Stimulated activated CD8-positive, alpha-beta memory T cell treated with anti-CD3 and anti-CD28 coated beads, Interleukin-7, amount 100 ng/mL, for 24 hours (primary cell): ENCODE measurements at regions not wholly inside any gene's neighbourhood (a gene's known extent, or its start where the extent isn't known, plus 50 kb on each side); places are given as distances from the start of the nearest gene placed in this dataset.

Source experiments
- DNase-seq: peaks from one replicate; pipeline ENCODE4 v3.0.0-alpha.2; 2020; ENCODE audit warnings: low read depth

DNA sequence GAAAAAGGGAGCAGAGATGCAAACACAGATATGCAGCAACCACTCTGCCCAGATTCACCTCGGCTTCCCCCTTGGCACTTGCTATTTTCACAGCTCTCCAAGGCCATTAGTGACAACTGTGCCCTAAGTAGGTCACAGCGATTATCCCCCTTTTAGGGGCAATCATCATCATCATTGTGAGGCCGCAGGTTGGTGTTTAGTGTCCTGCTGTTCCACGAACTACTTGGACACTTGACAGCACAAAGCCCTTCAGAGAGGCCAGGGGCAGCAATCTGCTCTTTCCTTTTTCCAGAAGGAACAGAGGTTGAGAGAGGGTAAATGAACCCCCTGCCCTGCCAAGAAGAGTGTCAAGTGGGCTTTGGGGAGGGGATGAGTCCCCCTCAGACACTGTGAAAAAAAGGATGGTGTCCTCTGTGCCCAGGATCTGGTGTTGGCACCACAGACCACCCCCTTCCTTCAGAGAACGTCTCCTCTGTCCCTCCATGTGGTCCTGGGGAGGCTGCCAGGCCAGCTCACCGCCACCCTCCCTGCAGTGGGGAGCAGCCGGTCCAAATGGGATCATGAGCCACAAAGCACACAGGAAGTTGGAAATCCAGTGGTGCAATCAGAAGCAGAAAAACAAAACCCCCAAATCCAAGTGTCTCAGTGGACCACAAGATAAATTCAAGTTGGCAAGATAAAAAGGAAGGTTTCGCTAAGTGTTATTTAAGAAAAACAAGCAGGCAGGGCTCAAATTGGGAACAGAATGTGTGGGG is 78.4 kb upstream of the MED9 start:
- no peak for DNase-seq

DNA sequence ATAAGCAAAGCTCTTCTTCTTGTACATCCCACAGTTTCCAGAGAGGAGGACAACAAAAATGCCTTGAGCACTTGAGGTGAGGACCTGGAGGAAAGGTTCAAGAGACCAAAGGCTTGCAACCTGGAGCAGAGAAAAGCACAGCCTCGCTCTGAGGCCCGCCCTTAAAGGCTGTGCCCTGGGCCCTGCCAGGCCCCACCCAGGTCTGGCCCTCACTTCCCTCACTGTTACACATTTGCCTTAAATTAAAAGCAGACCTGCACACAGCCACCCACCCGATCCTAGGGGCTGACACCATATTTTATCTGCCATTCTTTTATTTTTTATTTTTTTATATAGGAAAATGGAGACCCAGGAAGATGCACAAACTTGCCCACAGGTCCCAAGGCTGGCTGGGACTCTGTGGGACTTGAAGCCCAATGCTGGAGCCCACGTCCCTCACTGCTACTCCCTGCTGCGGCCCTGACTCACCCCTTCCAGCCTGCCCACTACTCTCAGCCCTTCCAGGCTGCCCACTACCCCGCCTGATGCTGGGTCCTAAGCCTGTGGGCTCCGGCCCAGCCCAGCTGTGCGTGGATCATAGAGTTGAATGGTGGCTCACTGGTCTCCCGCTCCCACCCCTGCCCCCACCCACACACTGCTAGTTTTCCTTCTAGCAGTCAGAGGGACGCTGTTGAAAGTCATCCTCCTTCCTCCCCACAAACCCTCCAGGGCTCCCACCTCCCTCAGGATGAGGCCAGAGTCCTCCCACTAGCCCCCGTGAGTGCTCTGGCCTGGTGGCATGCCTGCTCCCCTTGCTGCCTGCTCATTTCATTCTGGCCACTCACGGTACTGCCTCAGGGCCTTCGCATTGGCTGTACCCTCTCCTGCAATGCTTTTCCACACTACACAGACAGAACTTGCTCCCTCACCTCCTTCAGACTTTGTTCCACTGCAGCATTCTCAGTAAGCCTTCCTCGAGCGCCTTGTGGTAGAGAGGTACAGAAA is 77.6 kb upstream of the MED9 start:
- no peak for DNase-seq

DNA sequence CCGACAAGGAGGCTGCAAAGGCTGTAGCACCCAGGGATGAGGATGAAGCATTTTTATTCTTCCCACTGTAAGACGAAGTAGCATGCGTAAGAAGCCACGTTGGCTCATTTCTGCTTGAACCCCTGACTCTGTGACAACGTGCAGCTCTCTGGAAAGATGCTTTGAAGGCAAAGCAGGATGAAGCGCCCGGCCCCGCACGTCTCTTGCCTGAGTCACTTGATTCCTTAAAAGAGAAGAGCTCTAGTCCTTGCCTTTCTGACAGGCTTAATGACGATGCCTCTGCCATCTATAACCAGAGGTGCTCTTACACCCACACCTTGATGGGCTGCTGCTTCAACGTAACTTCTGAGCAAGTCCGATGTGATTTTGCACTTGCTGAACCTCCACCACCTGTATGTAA is 76.7 kb upstream of the MED9 start:
- no peak for DNase-seq

DNA sequence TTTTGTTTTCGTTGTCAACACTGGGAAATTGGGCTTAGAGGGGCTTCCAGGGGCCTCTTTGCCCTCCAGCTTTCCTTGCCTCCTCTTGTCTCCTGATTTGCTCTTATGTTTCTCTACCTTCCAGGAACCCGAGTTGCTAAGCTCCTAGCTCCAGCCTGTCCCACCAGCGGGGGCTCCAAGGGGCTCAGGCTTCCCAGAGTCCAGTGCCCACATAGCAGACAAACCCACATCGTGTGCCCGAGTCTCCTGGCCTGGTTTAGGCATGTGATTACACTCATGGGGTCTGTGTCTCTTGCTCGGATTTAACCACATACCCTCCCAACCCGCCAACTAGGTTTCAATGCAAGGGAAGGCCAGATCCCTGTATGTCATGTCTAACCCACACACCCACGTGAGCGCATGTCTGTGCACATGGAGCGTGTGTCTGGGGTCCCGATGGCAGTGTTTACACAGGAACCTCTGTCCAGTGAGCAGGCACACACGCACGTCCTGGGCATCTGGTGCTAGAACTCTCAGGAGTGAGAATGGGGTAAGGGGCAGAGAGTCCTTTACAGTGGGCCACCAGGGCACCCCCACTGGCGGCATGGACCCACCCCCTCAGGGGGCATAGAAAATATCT is 76.1 kb upstream of the MED9 start:
- no peak for DNase-seq

DNA sequence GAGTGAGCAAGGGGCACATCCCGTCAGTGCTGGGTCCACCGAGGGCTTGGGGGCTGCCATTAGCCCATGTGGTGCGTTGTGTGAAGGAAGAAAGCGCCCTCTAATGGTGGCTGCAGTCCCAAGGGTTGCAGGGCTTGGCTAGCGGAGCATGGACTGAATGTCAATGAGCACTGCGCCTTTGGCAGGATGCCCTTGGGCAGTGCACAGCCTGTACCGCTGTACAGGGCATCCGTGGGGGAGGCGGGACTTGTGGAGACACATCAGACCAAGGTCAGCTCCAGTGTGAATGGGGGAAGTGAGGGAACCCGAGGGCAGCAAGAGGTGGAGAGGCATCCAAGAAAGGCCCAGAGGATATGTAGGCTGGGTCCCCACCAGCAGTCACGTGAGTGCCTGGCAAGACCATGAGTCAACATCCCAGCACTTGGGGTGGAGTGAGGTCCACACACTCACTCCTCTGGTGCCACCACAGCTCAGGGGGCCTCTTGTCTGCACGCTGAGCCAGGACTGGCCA is 75.5 kb upstream of the MED9 start:
- DNase-seq = no peak

DNA sequence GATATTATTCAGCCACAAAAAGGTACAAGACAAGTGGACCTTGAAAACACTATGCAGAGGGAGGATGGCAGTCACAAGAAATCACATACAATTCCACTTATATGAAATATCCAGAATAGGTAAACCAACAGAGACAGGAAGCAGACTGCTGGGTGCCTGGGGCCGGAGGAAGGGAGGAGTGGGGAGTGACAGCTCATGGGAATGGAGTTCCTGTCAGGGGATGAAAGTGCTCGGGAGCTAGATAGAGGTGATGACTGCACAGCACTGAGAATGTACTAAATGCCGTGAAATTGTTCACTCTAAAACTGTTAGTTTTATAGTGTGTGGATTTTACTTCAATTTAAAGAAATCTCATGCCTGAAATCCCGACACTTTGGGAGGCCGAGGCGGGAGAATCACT is 74.2 kb upstream of the MED9 start:
- no peak for DNase-seq

DNA sequence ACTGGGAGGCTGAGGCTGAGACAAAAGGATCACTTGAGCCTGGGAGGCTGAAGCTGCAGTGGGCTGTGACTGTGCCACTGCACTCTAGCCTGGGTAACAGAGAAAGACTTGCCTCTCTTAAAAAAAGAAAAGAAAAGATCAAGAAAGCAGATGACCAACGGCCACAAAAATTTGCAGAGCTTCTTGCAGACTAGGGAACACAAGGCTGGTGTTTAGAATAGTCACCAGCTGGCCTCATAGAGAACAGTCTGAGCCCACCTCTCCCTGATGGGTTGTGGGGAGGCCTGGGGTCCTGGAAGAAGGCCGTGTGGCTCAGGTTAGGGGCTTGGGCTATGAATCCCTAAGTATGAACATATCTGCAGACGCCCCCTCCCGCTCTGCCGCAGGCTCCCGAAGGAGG is 73.7 kb upstream of the MED9 start:
- no peak for DNase-seq

DNA sequence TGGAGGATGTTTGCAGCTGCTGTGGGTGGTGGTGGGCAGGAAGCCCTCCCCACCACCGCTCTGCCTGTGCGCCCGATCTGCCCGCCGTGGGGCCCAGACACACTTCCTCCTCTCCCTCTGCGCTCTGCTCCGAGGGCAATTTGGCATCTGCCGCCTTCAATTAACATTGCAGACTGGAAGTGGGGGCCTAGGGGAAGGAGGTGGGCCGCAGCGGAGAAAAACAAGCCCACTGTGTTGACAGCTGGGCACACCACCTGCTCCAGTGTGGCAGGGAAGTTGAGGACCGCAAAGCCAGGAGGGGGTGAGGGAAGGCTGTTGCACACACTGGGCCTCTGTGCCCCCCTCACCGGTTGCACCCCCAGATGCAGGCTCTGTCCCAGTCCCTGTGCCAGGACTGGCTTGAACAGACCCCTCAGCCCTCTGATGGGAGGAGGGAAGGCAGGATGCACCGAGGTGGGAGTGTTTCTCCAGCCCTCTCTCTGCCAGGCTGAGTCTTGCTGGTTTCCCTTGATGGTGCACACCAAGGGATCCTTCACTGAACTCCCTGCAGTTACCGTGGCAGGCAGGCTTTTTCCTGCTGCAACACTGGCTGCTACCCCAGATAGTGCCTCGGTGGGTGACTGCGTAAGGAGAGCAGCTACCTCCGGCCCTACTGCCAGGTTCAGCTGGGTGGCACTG is 72.8 kb upstream of the MED9 start:
- DNase-seq = peak; percentile 11

DNA sequence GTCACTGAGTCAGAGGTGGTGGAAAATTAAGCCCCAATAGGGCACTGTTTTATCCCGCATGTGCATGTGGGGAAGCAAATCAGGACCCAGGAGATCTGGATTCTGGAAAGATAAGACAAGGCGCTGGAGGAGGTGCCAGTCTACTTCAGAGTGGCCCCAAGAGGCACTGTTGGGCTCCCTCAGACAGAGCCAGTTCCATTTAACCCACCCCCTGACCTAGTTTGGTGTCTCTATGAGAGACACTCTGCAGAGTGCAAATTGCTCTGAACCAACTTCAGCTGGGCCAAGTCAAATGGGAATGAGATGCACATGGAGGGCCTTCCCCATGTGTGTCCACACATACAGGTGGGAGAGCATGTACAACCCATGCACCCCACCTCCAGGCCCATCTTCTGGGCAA is 71.1 kb upstream of the MED9 start:
- no peak for DNase-seq

DNA sequence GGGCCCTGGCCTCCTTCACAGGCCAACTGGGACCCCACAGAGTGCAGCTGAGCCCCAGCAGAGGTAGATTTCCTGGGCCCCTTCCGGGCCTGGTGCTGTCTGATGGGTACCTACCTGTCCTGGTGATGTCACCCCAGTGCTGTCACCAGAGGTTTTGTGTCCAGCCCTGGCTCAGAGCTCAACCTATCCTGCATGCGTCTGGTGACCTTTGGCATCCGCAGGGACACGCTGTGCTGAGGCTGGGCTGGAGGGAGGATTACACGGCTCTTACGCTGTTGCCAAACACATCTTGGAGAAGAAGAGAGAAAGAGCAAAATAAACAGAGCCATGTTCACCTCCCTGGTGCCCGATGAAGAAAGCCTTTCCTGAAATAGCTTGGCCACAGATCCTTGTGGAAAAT is 70.6 kb upstream of the MED9 start:
- no peak for DNase-seq

DNA sequence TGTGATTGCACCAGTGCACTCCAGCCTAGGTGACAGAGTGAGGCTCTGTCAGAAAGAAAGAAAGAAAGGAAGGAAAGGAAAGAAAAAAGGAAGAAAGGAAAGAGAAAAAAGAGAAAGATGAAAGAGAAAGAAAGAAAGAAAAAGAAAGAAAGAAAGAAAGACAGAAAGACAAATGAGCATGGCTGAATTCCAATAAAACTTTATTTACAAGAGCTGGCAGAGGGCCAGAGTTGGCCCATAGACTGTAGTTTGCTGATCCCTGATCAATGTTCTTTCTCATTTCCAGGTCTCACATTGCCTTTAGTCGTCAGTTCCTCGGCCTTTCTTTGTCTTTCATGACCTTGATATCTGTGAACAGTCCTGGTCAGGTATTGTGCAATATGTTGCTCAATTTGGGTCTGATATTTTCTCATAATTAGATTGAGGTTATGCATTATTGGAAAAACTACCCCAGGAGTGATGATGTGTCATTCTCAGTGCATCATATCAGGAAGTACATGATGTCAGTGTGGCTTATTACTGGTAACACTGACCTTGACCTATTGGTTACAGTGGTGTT is 68.5 kb upstream of the MED9 start:
- DNase-seq = no peak

DNA sequence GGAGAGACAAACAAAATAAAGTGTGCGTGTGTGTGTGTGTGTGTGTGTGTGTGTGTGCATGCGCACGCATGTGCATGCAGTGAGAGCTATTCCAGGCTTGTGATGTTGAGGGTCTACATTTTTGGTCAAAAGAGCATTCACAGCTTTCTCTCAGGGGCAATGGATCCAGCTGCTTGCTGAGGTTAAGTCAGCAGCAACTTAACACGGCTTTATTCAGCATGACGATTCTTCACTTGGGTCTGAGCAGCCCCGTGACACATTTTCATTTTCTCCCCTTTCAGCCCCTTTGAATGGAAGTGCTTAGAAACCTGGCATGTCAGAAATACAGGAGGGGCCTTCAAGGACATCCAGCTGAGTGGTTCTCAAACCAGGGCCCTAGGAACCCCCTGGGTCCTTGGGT is 66.4 kb upstream of the MED9 start:
- no peak for DNase-seq

DNA sequence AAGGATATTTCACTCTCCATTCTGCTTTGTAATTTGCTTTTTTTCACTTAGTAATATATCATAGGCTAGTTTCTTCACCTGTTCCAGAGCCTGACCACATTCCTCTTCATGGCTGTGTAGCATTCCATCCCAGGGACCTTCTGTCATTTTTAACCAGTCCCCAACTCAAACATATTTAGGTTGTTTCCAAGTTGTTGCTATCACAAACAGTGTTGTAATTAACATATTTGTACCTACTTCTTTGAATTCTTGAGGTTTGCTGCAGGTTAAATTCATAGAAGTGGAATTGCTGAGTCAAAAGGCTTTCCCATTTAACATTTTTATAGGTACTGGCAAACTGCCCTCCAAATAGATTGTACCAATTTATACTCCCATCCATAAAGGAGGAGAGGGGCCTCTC is 65.1 kb upstream of the MED9 start:
- no peak for DNase-seq

DNA sequence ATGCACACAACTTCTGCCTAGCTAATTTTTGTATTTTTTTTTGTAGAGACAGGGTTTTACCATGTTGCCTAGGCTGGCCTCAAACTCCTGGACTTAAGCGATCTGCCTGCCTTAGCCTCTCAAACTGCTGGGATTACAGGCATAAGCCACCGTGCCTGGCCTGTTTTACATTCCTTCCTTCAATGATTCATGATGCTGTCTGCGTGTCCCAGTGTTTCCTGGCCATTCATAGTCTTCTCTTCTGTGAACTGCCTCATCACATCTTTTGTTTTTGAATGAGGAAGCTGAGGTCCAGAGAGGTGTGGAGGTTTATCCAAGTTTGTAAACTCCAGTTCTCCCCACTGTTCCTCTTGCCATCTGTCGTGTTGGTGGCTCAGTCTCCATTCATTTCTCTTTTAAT is 64.5 kb upstream of the MED9 start:
- DNase-seq = no peak

DNA sequence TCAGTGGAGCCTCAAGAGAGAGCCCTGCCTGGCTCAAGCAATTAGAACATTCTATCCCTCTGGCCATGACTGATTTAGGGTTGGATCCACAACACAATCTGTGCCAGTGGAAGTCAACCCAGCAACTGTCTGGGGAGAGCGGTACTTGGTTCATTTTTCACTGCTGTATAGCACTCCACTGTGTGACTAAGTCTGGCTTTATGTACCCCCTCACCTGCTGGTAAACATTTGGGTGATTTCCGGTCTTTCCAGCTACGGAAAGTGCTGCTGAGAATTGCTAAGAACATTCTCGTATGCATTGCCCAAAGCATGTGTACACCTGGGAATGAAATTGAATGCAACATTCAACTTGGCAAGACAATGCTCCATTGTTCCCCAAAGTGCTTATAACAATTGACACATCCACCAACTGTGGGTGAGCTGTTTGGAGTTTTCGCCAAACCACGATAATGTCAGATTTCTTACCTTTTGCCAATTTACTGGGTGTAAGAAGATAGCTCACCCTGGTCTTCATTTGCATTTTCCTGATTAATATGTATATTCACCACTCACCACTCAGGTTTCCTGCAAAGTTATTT is 63.5 kb upstream of the MED9 start:
- no peak for DNase-seq

DNA sequence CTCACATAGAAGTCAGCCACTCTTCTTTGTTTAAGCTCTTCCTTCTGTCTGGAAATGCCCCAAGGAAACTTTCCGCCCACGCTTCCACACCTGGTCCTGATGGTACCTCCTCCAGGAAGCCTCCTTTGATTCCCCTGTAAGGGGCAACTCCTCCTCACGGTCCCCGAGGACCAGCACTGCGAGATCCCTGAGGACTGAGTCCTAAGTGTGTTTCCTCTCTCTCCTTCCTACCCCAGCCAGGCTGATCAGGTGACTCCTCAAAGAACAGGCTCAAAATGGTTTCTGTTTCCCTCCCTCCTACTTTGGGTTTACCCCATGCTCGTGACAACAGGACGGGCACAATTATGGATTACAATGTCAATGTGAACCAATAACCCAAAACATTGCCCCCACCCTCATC is 63.0 kb upstream of the MED9 start:
- DNase-seq = no peak

DNA sequence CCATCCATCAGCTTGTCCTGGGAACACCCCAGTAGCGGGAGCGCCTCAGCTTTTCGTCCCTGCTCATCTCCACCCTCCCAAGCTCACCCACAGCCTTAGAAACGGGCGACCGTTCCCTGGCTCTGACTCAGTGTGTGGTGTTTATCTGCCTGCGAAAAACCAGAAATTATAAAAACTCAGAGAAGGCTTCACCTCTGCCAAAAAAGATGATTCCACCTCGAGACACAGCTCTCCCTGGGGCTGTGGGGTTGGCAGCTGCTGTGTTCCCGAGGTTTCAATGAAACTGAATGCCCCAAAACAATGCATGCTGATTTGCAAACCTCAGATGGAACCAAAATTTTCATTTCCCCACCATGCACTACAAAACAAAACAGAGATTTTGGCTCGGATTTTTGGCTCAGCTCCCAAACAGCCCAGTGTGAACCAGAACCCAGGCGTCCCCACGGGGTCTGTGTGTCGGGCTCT is 62.4 kb upstream of the MED9 start:
- DNase-seq = no peak

DNA sequence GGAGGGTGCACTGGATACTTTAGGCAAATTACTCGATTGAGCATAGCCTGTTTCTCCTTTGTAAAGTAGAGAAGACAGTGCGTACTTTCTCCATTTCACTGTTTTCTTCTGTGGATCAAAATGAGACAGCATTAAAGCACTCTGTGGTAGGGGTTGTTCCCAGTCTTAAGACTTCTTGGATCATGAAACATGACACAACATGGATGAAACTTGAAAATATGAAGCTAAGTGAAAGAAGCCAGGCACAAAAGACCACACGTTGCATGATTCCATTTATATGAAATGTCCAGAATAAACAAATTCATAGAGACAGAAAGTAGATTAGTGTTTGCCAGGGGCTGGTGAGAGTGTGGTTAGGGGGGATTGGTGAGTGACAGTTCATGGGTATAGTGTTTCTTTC is 61.8 kb upstream of the MED9 start:
- no peak for DNase-seq

DNA sequence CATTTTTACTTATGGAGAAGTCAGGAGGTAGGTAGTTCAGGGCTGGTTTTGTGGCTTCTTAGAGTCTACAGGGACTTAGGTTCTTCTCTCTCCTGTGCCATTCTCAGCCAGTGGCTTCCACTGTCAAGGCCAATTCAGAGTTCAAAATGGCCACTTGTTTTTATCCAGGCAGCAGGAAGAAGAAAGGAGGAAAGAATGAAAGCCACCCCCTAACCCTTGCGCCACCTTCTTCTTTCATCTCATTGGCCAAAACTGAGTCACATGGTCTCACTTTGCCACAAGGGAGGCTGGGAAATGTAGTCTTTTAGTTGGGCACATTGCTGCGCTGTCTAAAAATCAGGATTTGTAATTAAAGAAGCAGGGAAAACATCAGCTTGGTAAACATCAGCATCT is 60.8 kb upstream of the MED9 start:
- no peak for DNase-seq

DNA sequence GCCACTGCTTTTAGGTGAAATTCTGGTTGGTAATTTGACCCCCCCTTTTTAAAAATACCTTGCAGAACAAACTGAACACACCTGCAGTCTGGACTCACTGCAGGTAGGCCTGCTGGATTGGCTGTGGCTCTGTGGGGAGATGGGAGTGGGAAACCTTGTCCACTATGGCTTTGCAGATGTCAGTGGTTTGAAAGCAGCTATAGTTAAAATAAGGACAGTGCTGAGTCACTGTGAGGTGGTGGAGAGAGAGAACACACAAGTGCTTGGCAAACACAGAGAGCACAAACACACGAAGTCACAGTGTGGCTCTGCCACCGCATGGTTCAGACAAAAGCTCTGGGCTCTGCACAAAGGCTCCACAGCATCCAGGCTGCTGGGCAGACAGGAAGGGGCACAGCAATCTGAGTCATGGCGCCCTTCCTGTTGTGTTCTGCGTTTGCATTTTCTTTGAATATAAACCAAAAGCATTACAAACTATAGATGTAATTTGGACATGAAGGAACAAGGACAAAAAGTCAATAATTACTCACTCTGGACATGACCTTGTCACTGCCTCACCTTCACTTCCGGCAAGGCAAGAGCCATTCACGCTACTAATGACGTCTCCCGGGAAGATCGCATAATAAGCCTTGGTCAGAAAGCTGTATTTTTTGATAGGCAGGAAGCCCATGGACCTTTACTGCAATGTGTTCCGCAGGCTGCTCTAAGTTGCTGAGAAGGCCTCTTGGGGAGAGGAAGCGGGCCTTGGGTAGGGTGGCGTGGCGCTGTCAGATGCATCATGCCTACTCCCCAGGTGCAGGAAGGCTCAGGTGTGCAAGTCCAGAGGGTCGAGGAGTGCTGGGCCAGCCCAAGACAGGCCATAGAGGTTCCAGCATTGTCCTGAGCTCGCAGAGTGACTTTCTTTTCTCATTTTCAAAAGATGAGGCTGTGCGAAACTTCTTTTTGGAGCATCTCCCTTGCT is 60.1 kb upstream of the MED9 start:
- DNase-seq = no peak
